ENCODE measurements at regions not wholly inside any gene's neighbourhood (a gene's known extent, or its start where the extent isn't known, plus 50 kb on each side); places are given as distances from the start of the nearest gene placed in this dataset.

DNA sequence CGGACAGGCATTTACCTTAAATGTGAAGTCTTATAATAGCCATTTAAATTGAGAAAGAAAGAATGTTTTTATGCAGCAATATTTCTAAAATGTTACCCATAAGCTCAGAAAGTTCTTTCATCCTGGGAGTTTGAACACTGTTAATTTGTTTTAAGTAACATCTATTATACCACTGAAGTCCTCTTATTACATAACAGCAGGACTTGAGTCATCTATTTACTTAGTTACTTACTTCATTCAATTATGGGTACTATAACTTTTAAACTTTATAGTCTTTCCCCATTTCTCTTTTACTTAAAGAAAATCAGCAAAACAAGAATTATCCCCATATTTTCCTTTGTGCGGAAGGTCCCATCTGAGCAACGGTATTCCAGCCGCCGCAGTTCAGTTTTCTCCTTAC, 473.1 kb downstream of the ETNK1 start:
- H2AFZ ChIP-seq (ENCODE audit: control insufficient read depth, low read length): no peak overlapping the region

DNA sequence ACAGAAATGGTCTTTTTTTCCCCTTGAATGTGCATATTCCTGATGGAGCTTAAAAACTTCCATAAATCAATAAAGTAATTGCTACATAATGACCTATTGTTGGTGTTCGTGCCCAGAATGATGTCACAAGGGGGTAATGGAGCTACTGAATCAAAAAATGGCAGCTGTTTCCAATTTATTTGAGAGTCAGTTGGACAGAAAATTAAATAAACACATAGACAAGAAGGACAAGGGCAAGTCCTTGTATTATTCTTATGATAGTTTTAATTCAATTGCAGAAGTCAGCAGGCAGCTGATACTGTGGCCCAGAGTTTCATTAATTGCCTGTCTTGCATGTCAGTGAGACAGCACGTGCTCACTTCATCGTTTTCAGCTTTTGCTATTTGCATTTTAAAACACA, 473.5 kb downstream of the ETNK1 start:
- DNase-seq (ENCODE audit: low read depth, low spot score): no peak
- Histone ChIP-seq H3K4me2 (ENCODE audit: control insufficient read depth, extremely low read depth, insufficient read depth, low read depth, low read length) (no peak overlapping the region), H3K27me3 (ENCODE audit: control insufficient read depth, extremely low read depth, insufficient read depth, low read length) (no peaks in the 10 kb centered on the region), H3K9me1 (ENCODE audit: control insufficient read depth, extremely low read depth, insufficient read depth, low read length) (no peaks in the 10 kb centered on the region), H2AFZ (ENCODE audit: control insufficient read depth, low read length) (no peak overlapping the region), H3K27ac (ENCODE audit: control insufficient read depth, insufficient read depth, low read length) (no peak overlapping the region), H3K4me3 (ENCODE audit: control insufficient read depth in 2 of 3, extremely low read depth in 1 of 3, insufficient read depth in 2 of 3, low read depth in 1 of 3, low read length in 3 of 3) (no peak overlapping the region), H3K4me1 (ENCODE audit: control insufficient read depth, extremely low read depth, insufficient read depth, low read length) (peaks cover 4% of the 10 kb centered on the region), H3K36me3 (ENCODE audit: control insufficient read depth in 2 of 2, extremely low read depth in 1 of 2, insufficient read depth in 2 of 2, low read length in 2 of 2) (no peaks in the 10 kb centered on the region), H3K9ac (ENCODE audit: control insufficient read depth, extremely low read depth, insufficient read depth, low read length) (no peak overlapping the region), H3K79me2 (ENCODE audit: control insufficient read depth, insufficient read depth, low read length) (no peaks in the 10 kb centered on the region), H3K9me3 (ENCODE audit: control insufficient read depth, low read depth, low read length) (no peaks in the 10 kb centered on the region), H4K20me1 (ENCODE audit: control insufficient read depth, extremely low read depth, insufficient read depth, low read length) (no peaks in the 10 kb centered on the region)
- dilution Hi-C loops (cut with MboI; ENCODE audit: extremely low pct_ligation_motif_present, low sequenced_read_pairs): no loop called here
- TF ChIP-seq EZH2 (IDR thresholded peaks at IDR 0.05; ENCODE audit: low read length): no peak
- TF ChIP-seq, protein P1, sequence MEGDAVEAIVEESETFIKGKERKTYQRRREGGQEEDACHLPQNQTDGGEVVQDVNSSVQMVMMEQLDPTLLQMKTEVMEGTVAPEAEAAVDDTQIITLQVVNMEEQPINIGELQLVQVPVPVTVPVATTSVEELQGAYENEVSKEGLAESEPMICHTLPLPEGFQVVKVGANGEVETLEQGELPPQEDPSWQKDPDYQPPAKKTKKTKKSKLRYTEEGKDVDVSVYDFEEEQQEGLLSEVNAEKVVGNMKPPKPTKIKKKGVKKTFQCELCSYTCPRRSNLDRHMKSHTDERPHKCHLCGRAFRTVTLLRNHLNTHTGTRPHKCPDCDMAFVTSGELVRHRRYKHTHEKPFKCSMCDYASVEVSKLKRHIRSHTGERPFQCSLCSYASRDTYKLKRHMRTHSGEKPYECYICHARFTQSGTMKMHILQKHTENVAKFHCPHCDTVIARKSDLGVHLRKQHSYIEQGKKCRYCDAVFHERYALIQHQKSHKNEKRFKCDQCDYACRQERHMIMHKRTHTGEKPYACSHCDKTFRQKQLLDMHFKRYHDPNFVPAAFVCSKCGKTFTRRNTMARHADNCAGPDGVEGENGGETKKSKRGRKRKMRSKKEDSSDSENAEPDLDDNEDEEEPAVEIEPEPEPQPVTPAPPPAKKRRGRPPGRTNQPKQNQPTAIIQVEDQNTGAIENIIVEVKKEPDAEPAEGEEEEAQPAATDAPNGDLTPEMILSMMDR (optimal IDR thresholded peaks at IDR 0.05 in 1 of 3, IDR thresholded peaks at IDR 0.05 in 1 of 3, conservative IDR thresholded peaks at IDR 0.05 in 1 of 3; ENCODE audit: extremely low read depth in 1 of 3, insufficient read depth in 2 of 3, low read length in 3 of 3): no peak
- no peak for FAIRE-seq

More for the DNA sequence above, 473.1 kb downstream of the ETNK1 start:
- H3K79me2 ChIP-seq (ENCODE audit: control insufficient read depth, insufficient read depth, low read length): no peaks in the 10 kb centered on the region
- no peak overlapping the region for H3K27ac ChIP-seq (ENCODE audit: control insufficient read depth, insufficient read depth, low read length)
- TF ChIP-seq, protein P1 (optimal IDR thresholded peaks at IDR 0.05 in 1 of 3, IDR thresholded peaks at IDR 0.05 in 1 of 3, conservative IDR thresholded peaks at IDR 0.05 in 1 of 3; ENCODE audit: extremely low read depth in 1 of 3, insufficient read depth in 2 of 3, low read length in 3 of 3): no peak
- TF ChIP-seq EZH2 (IDR thresholded peaks at IDR 0.05; ENCODE audit: low read length): no peak
- FAIRE-seq (no peak), DNase-seq (ENCODE audit: low read depth, low spot score) (no peak)
- H3K9me1 ChIP-seq (ENCODE audit: control insufficient read depth, extremely low read depth, insufficient read depth, low read length): no peaks in the 10 kb centered on the region
- no peaks in the 10 kb centered on the region for H3K27me3 ChIP-seq (ENCODE audit: control insufficient read depth, extremely low read depth, insufficient read depth, low read length)
- no peak overlapping the region for H3K9ac ChIP-seq (ENCODE audit: control insufficient read depth, extremely low read depth, insufficient read depth, low read length)
- dilution Hi-C loops (cut with MboI; ENCODE audit: extremely low pct_ligation_motif_present, low sequenced_read_pairs): no loop called here
- no peaks in the 10 kb centered on the region for H3K36me3 ChIP-seq (ENCODE audit: control insufficient read depth in 2 of 2, extremely low read depth in 1 of 2, insufficient read depth in 2 of 2, low read length in 2 of 2)
- H3K9me3 ChIP-seq (ENCODE audit: control insufficient read depth, low read depth, low read length): no peaks in the 10 kb centered on the region
- H4K20me1 ChIP-seq (ENCODE audit: control insufficient read depth, extremely low read depth, insufficient read depth, low read length): no peaks in the 10 kb centered on the region
- H3K4me2 ChIP-seq (ENCODE audit: control insufficient read depth, extremely low read depth, insufficient read depth, low read depth, low read length): no peak overlapping the region
- no peak overlapping the region for H3K4me3 ChIP-seq (ENCODE audit: control insufficient read depth in 2 of 3, extremely low read depth in 1 of 3, insufficient read depth in 2 of 3, low read depth in 1 of 3, low read length in 3 of 3)
- peaks cover 7% of the 10 kb centered on the region for H3K4me1 ChIP-seq (ENCODE audit: control insufficient read depth, extremely low read depth, insufficient read depth, low read length)

All from keratinocyte (primary cell).